Small intestine (tissue), 7 donors: ENCODE measurements at regions not wholly inside any gene's neighbourhood (a gene's known extent, or its start where the extent isn't known, plus 50 kb on each side); places are given as distances from the start of the nearest gene placed in this dataset.
A peak's percentile ranks its signal among the peaks of the same experiment; 100 is the strongest.

Experiments
- DNase-seq, 2 donors: peaks; one replicate each; pipeline versions ENCODE4 v3.0.0 to v3.0.0-alpha.2; 2013
- FAIRE-seq: peaks from 2 replicates; lab custom pipeline; 2012; peaks lifted over from hg19 to GRCh38; lab: Jason Lieb, UNC
- H3K27ac ChIP-seq, 3 donors: one replicate each; pipeline ENCODE4 v1.5.1; 2013; ENCODE audit warnings: low read length in 2 of 3, mild to moderate bottlenecking in 2 of 3, control low read depth in 1 of 3, inconsistent platforms in 1 of 3, low read depth in 1 of 3, moderate library complexity in 1 of 3
- H3K27me3 ChIP-seq, 3 donors: one replicate each; pipeline ENCODE4 v1.6.1; 2013; ENCODE audit warnings: low read length in 3 of 3, inconsistent platforms in 1 of 3; ENCODE audit not compliant: control insufficient read depth in 3 of 3, insufficient read depth in 3 of 3
- H3K36me3 ChIP-seq, 3 donors: one replicate each; pipeline ENCODE4 v1.6.1; 2013; ENCODE audit warnings: low read length in 3 of 3, inconsistent platforms in 1 of 3, low read depth in 1 of 3, mild to moderate bottlenecking in 1 of 3, moderate library complexity in 1 of 3; ENCODE audit not compliant: control insufficient read depth in 3 of 3, insufficient read depth in 2 of 3
- H3K4me1 ChIP-seq, 3 donors: one replicate each; pipeline ENCODE4 v1.6.1; 2013; ENCODE audit warnings: low read length in 2 of 3, inconsistent platforms in 1 of 3, low read depth in 1 of 3, mild to moderate bottlenecking in 1 of 3, moderate library complexity in 1 of 3; ENCODE audit not compliant: control insufficient read depth in 3 of 3, insufficient read depth in 2 of 3
- H3K4me3 ChIP-seq, 3 donors: one replicate each; pipeline ENCODE4 v1.5.1; 2013; ENCODE audit warnings: low read length in 3 of 3, control low read depth in 1 of 3, inconsistent platforms in 1 of 3, low read depth in 1 of 3, mild to moderate bottlenecking in 1 of 3, moderate library complexity in 1 of 3
- H3K9me3 ChIP-seq, 2 donors: one replicate each; pipeline ENCODE4 v1.6.1; 2013; ENCODE audit warnings: low read depth in 1 of 2, low read length in 1 of 2; ENCODE audit not compliant: control insufficient read depth in 2 of 2, insufficient read depth in 1 of 2
- WGBS, 3 donors: extraction: QIAGEN DNeasy Blood & Tissue Kit; methylation state at CpG; one replicate each; pipeline ENCODE4 v1.1.7; 2013; 5-methylcytosine and 5-hydroxymethylcytosine counted together
- donor health status: healthy with polysubstance abuse.
- donor health status: control.
- donor health status: control.
- donor health status: Bipolar disorder and iron deficiency.
- donor health status: healthy.

DNA sequence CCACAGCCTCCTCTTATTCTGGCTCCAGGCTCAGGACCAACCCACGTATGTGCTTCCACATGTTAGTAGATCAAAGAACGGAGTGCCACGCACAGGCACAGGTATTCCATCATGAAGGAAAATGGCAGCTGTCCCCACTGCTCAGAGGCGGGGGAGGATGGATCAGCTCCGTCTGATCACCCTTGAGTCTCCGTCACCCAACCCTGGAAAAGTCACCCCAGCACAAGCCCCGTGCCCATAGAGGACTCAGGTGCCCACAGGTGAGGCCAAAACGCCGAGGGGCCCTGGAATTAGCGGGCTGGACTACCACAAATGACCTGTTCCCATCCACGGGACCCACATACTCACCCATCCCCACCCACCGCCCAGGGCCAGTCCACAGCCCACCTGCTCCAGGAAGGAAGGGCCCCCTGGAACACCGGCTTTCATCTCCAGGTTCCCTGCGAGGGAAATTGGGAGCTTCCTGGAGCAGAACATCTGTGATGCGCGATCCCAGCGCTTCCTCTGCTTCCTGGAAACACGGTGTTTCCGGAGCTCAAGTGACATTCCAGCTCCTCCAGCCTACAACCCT lies 120.5 kb upstream of the SPACA7 start:
- Histone ChIP-seq H3K9me3 (no peaks in the 10 kb centered on the region), H3K36me3 (no peaks in the 10 kb centered on the region), H3K4me1 (no peaks in the 10 kb centered on the region), H3K4me3 (no peak overlapping the region), H3K27me3 (no peaks in the 10 kb centered on the region), H3K27ac (no peak overlapping the region)
- DNase-seq (no peak), FAIRE-seq (no peak)
- 75 to 83% (median 81%) methylated on average over 19 of the region's 19 CpGs for WGBS, 3 donors

- Histone ChIP-seq H3K9me3 (no peaks in the 10 kb centered on the region), H3K36me3 (no peaks in the 10 kb centered on the region), H3K4me1 (no peaks in the 10 kb centered on the region), H3K4me3 (no peak overlapping the region), H3K27me3 (no peaks in the 10 kb centered on the region), H3K27ac (no peak overlapping the region)
- no peak for FAIRE-seq
- 80 to 85% (median 82%) methylated on average over 12 of the region's 12 CpGs for WGBS, 3 donors
- DNase-seq = no peak
Observed at GRCh38 chr13:112256716-112257494, 119.2 kb upstream of the SPACA7 start.

DNA sequence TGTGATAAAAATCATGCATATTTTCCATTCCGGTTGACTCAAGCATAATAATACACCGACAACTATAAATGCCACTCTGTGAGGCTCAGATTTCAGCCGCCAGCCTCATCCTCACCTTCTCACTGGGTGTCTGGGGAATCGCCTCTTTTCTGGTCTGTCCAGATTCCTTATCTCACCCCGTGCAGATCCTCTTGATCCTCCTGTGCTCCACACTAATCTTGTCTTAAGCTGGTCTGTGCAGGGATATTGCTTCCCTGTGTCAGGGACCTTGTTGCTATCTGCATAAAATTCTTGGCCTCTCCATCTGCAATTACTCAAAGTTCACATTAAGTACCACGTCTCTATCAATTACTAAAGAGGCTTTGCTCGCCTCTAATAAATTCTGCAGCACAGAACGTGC lies 116.6 kb upstream of the SPACA7 start:
- WGBS, 3 donors = 45 to 52% (median 47%) methylated on average over 8 of the region's 8 CpGs
- Histone ChIP-seq H3K36me3 (no peaks in the 10 kb centered on the region), H3K27me3 (no peaks in the 10 kb centered on the region), H3K4me1 (no peaks in the 10 kb centered on the region), H3K4me3 (no peak overlapping the region), H3K27ac (no peak overlapping the region), H3K9me3 (no peaks in the 10 kb centered on the region)
- DNase-seq = no peak
- FAIRE-seq = no peak

DNA sequence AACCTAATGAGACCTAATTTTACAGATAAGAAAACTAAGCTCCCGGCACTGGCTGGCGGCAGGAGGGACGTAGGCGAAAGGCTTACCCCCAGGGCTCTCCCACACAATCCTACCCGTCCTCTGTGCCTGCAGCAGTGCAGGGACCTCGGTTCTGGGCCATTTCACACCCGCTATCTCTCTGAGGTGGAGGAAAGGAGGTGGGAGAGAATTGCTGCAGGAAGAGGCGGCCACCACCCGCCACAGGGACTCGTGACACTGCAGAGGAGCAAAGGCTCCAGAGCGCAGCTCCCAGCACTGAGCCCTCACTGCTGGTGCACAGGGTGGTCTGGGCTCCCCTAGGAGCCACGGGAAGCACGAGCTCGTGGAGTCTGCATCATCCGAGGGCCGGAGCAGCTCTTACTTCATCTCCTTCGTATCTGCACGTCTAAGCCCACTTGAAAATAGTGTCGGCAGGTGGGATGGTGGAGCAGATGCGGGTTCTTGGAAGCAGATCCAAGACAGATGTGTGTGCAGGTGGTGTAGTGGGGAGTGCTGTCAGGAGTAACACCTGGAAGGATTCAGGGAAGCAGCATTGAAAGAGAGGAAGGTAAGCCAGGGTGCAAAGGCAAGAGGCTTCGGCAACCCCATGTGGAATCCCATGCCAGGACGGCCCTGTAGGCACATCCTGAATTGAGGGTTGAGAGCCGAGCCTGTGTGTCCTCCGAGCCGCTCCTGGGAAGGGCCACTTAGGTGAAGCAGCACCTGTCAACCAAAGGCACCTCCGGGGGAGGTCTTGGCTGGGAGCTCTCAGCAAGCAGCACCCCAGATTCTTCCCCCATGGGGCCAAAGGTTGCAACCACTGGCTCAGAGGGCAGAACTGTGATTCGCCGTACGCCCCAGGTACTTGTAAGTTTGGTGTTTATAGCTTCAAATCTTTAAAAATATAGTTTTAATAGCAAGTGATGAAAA lies 115.8 kb upstream of the SPACA7 start:
- DNase-seq (no peak), FAIRE-seq (no peak)
- Histone ChIP-seq H3K9me3 (no peaks in the 10 kb centered on the region), H3K4me3 (no peak overlapping the region), H3K27ac (no peak overlapping the region), H3K36me3 (no peaks in the 10 kb centered on the region), H3K4me1 (no peaks in the 10 kb centered on the region), H3K27me3 (no peaks in the 10 kb centered on the region)
- WGBS, 3 donors = 75 to 84% (median 77%) methylated on average over 29 of the region's 29 CpGs

GRCh38 chr13:112261924-112262323 lies 114.2 kb upstream of the SPACA7 start:
- Histone ChIP-seq H3K4me3 (no peak overlapping the region), H3K27ac (no peak overlapping the region), H3K36me3 (no peaks in the 10 kb centered on the region), H3K4me1 (no peaks in the 10 kb centered on the region), H3K27me3 (no peaks in the 10 kb centered on the region), H3K9me3 (no peaks in the 10 kb centered on the region)
- DNase-seq (no peak), FAIRE-seq (no peak)
- 81 to 88% (median 86%) methylated on average over 8 of the region's 8 CpGs for WGBS, 3 donors

- no peak overlapping the region for H3K27ac ChIP-seq
- FAIRE-seq (no peak), DNase-seq (no peak)
- H3K4me1 ChIP-seq = no peaks in the 10 kb centered on the region
- no peaks in the 10 kb centered on the region for H3K27me3 ChIP-seq
- WGBS, 3 donors = 86 to 90% (median 88%) methylated on average over 7 of the region's 7 CpGs
- no peak overlapping the region for H3K4me3 ChIP-seq
- no peaks in the 10 kb centered on the region for H3K36me3 ChIP-seq
- no peaks in the 10 kb centered on the region for H3K9me3 ChIP-seq
Observed at GRCh38 chr13:112263152-112263551, 113.0 kb upstream of the SPACA7 start.

GRCh38 chr13:112267660-112268059 lies 108.5 kb upstream of the SPACA7 start:
- FAIRE-seq (peak; percentile 55), DNase-seq (no peak)
- WGBS, 3 donors = 67 to 76% (median 74%) methylated on average over 3 of the region's 3 CpGs
- no peaks in the 10 kb centered on the region for H3K9me3 ChIP-seq
- H3K4me1 ChIP-seq = no peaks in the 10 kb centered on the region
- no peak overlapping the region for H3K27ac ChIP-seq
- no peaks in the 10 kb centered on the region for H3K27me3 ChIP-seq
- H3K36me3 ChIP-seq = no peaks in the 10 kb centered on the region
- H3K4me3 ChIP-seq = no peak overlapping the region

- DNase-seq (no peak), FAIRE-seq (no peak)
- no peaks in the 10 kb centered on the region for H3K36me3 ChIP-seq
- no peaks in the 10 kb centered on the region for H3K4me1 ChIP-seq
- peaks cover 0 to 2% (median 0%) of the 10 kb centered on the region in 3 donors for H3K27me3 ChIP-seq
- WGBS, 3 donors = 42 to 65% (median 54%) methylated on average over 2 of the region's 2 CpGs
- H3K4me3 ChIP-seq = no peak overlapping the region
- no peak overlapping the region for H3K27ac ChIP-seq
- H3K9me3 ChIP-seq = no peaks in the 10 kb centered on the region
Observed at GRCh38 chr13:112270951-112271350, 105.2 kb upstream of the SPACA7 start.
